Mesendoderm (in vitro differentiated cells): ENCODE measurements at regions not wholly inside any gene's neighbourhood (a gene's known extent, or its start where the extent isn't known, plus 50 kb on each side); places are given as distances from the start of the nearest gene placed in this dataset.

Experiments used
- DNase-seq: peaks from one replicate; pipeline ENCODE4 v3.0.0; 2013
- H2AK5ac ChIP-seq: 2 replicates; pipeline ENCODE4 v1.6.1; 2013; ENCODE audit warnings: low read length, inconsistent platforms
- H2BK120ac ChIP-seq: 2 replicates; pipeline ENCODE4 v1.6.1; 2013; ENCODE audit warnings: low read depth, mild to moderate bottlenecking, low read length, moderate library complexity, mixed read lengths
- H2BK15ac ChIP-seq: replicated peaks from 2 replicates; pipeline ENCODE4 v1.6.1; 2013; ENCODE audit warnings: low read depth, mild to moderate bottlenecking, moderate library complexity
- H2BK5ac ChIP-seq: 2 replicates; pipeline ENCODE4 v1.6.1; 2013; ENCODE audit warnings: low read length, inconsistent platforms
- H3K18ac ChIP-seq: 2 replicates; pipeline ENCODE4 v1.6.1; 2013; ENCODE audit warnings: mild to moderate bottlenecking, low read length, mixed read lengths
- H3K23ac ChIP-seq: one replicate; pipeline ENCODE4 v1.6.1; 2013; ENCODE audit warnings: low read length
- H3K27ac ChIP-seq: 2 replicates; pipeline ENCODE4 v1.5.1; 2013; ENCODE audit warnings: low read depth, mild to moderate bottlenecking, inconsistent platforms, low read length, moderate library complexity
- H3K27me3 ChIP-seq: 2 replicates; pipeline ENCODE4 v1.6.1; 2013; ENCODE audit warnings: low read length, control low read depth, mild to moderate bottlenecking, inconsistent platforms; ENCODE audit not compliant: insufficient read depth, poor library complexity
- H3K36me3 ChIP-seq: 2 replicates; pipeline ENCODE4 v1.6.1; 2013; ENCODE audit warnings: low read length, inconsistent platforms; ENCODE audit not compliant: control insufficient read depth, insufficient read depth
- H3K4ac ChIP-seq: one replicate; pipeline ENCODE4 v1.6.1; 2013; ENCODE audit warnings: low read depth, mild to moderate bottlenecking, low read length, moderate library complexity
- H3K4me1 ChIP-seq: 2 replicates; pipeline ENCODE4 v1.6.1; 2013; ENCODE audit warnings: low read depth, low read length, inconsistent platforms; ENCODE audit not compliant: control insufficient read depth
- H3K4me2 ChIP-seq: 2 replicates; pipeline ENCODE4 v1.6.1; 2013; ENCODE audit warnings: low read length
- H3K4me3 ChIP-seq: 2 replicates; pipeline ENCODE4 v1.5.1; 2013; ENCODE audit warnings: mild to moderate bottlenecking, low read length
- H3K56ac ChIP-seq: one replicate; pipeline ENCODE4 v1.6.1; 2013; ENCODE audit warnings: low read length
- H3K79me1 ChIP-seq: 2 replicates; pipeline ENCODE4 v1.6.1; 2013; ENCODE audit warnings: low read length, inconsistent platforms
- H3K79me2 ChIP-seq: 2 replicates; pipeline ENCODE4 v1.6.1; 2013; ENCODE audit warnings: mild to moderate bottlenecking, low read length; ENCODE audit not compliant: control insufficient read depth, insufficient read depth
- H3K9ac ChIP-seq: 2 replicates; pipeline ENCODE4 v1.6.1; 2013; ENCODE audit warnings: low read length, inconsistent platforms
- H4K5ac ChIP-seq: one replicate; pipeline ENCODE4 v1.6.1; 2013; ENCODE audit warnings: low read length
- H4K8ac ChIP-seq: one replicate; pipeline ENCODE4 v1.6.1; 2013; ENCODE audit warnings: low read depth, mild to moderate bottlenecking, control low read depth, low read length, moderate library complexity
- WGBS: extraction: QIAGEN DNeasy Blood & Tissue Kit; methylation state at CpG from one replicate; pipeline ENCODE4 v1.1.7; 2013; ENCODE audit warnings: low lambda C conversion rate, missing lambda C conversion rate; ENCODE audit not compliant: insufficient coverage; ENCODE audit errors: extremely low coverage; 5-methylcytosine and 5-hydroxymethylcytosine counted together

GRCh38 chr4:110371016-110371770 lies 104.8 kb upstream of the ENPEP start:
- Histone ChIP-seq H4K5ac (no peak overlapping the region), H3K56ac (no peak overlapping the region), H2BK15ac (no peak overlapping the region), H3K4ac (no peak overlapping the region), H3K79me1 (no peaks in the 10 kb centered on the region), H2BK5ac (no peak overlapping the region), H3K36me3 (no peaks in the 10 kb centered on the region), H3K27me3 (no peaks in the 10 kb centered on the region), H2AK5ac (no peak overlapping the region), H3K4me1 (no peaks in the 10 kb centered on the region), H3K9ac (no peak overlapping the region), H3K79me2 (no peaks in the 10 kb centered on the region), H3K27ac (no peak overlapping the region), H3K23ac (no peak overlapping the region), H3K18ac (no peak overlapping the region), H2BK120ac (no peak overlapping the region), H4K8ac (no peak overlapping the region), H3K4me3 (no peak overlapping the region), H3K4me2 (no peak overlapping the region)
- no peak for DNase-seq
- WGBS, result no CpG with 5 or more reads among the region's 4 CpGs

- no peak overlapping the region for H2BK5ac ChIP-seq
- no peak overlapping the region for H3K9ac ChIP-seq
- no peaks in the 10 kb centered on the region for H3K79me2 ChIP-seq
- no peak overlapping the region for H3K18ac ChIP-seq
- H2BK15ac ChIP-seq, result no peak overlapping the region
- H3K27me3 ChIP-seq, result no peaks in the 10 kb centered on the region
- H3K56ac ChIP-seq, result no peak overlapping the region
- no peak overlapping the region for H3K23ac ChIP-seq
- H3K4me2 ChIP-seq, result no peak overlapping the region
- no CpG with 5 or more reads among the region's 3 CpGs for WGBS
- no peak overlapping the region for H3K27ac ChIP-seq
- no peak overlapping the region for H4K5ac ChIP-seq
- no peak overlapping the region for H4K8ac ChIP-seq
- no peak overlapping the region for H2AK5ac ChIP-seq
- no peaks in the 10 kb centered on the region for H3K79me1 ChIP-seq
- H2BK120ac ChIP-seq, result no peak overlapping the region
- H3K4me3 ChIP-seq, result no peak overlapping the region
- peaks cover 2% of the 10 kb centered on the region for H3K4me1 ChIP-seq
- H3K36me3 ChIP-seq, result no peaks in the 10 kb centered on the region
- no peak overlapping the region for H3K4ac ChIP-seq
- DNase-seq, result no peak
These were observed 107.5 kb upstream of the ENPEP start for GRCh38 chr4:110368409-110368808.

GRCh38 chr4:110367156-110367555 lies 108.8 kb upstream of the ENPEP start:
- Histone ChIP-seq H3K79me1 (no peaks in the 10 kb centered on the region), H4K8ac (no peak overlapping the region), H3K4me2 (no peak overlapping the region), H3K27me3 (no peaks in the 10 kb centered on the region), H2AK5ac (no peak overlapping the region), H3K56ac (no peak overlapping the region), H3K36me3 (no peaks in the 10 kb centered on the region), H2BK5ac (no peak overlapping the region), H2BK15ac (no peak overlapping the region), H3K4ac (no peak overlapping the region), H3K4me3 (no peak overlapping the region), H4K5ac (no peak overlapping the region), H2BK120ac (no peak overlapping the region), H3K4me1 (peaks cover 2% of the 10 kb centered on the region), H3K23ac (no peak overlapping the region), H3K79me2 (no peaks in the 10 kb centered on the region), H3K27ac (no peak overlapping the region), H3K18ac (no peak overlapping the region), H3K9ac (no peak overlapping the region)
- WGBS, result no CpG with 5 or more reads among the region's 3 CpGs
- DNase-seq, result no peak

GRCh38 chr4:110365761-110366160 lies 110.2 kb upstream of the ENPEP start:
- no peak overlapping the region for H2BK120ac ChIP-seq
- DNase-seq, result no peak
- H3K4me1 ChIP-seq, result peaks cover 2% of the 10 kb centered on the region
- no peak overlapping the region for H2BK5ac ChIP-seq
- no peak overlapping the region for H3K4me3 ChIP-seq
- no peaks in the 10 kb centered on the region for H3K27me3 ChIP-seq
- H3K79me2 ChIP-seq, result no peaks in the 10 kb centered on the region
- H2AK5ac ChIP-seq, result no peak overlapping the region
- H2BK15ac ChIP-seq, result no peak overlapping the region
- H3K36me3 ChIP-seq, result no peaks in the 10 kb centered on the region
- H3K56ac ChIP-seq, result no peak overlapping the region
- no peak overlapping the region for H4K8ac ChIP-seq
- H3K4me2 ChIP-seq, result no peak overlapping the region
- no peak overlapping the region for H3K18ac ChIP-seq
- H3K79me1 ChIP-seq, result no peaks in the 10 kb centered on the region
- no CpG with 5 or more reads among the region's 1 CpG for WGBS
- H3K4ac ChIP-seq, result no peak overlapping the region
- no peak overlapping the region for H3K23ac ChIP-seq
- no peak overlapping the region for H4K5ac ChIP-seq
- no peak overlapping the region for H3K27ac ChIP-seq
- H3K9ac ChIP-seq, result no peak overlapping the region

- H3K4me3 ChIP-seq, result no peak overlapping the region
- no CpG with 5 or more reads among the region's 3 CpGs for WGBS
These were observed 110.9 kb upstream of the ENPEP start for GRCh38 chr4:110364911-110365520.

More at GRCh38 chr4:110364911-110365520, 110.9 kb upstream of the ENPEP start:
- H4K8ac ChIP-seq, result no peak overlapping the region
- no peak overlapping the region for H2AK5ac ChIP-seq
- no peak overlapping the region for H3K56ac ChIP-seq
- H3K23ac ChIP-seq, result no peak overlapping the region
- no peaks in the 10 kb centered on the region for H3K79me1 ChIP-seq
- DNase-seq, result no peak
- H2BK5ac ChIP-seq, result no peak overlapping the region
- H3K79me2 ChIP-seq, result no peaks in the 10 kb centered on the region
- H3K18ac ChIP-seq, result no peak overlapping the region
- peaks cover 2% of the 10 kb centered on the region for H3K4me1 ChIP-seq
- H2BK120ac ChIP-seq, result no peak overlapping the region
- H3K27me3 ChIP-seq, result no peaks in the 10 kb centered on the region
- no peak overlapping the region for H3K27ac ChIP-seq
- no peak overlapping the region for H4K5ac ChIP-seq
- H3K4me2 ChIP-seq, result no peak overlapping the region
- no peaks in the 10 kb centered on the region for H3K36me3 ChIP-seq
- H3K9ac ChIP-seq, result no peak overlapping the region
- no peak overlapping the region for H3K4ac ChIP-seq
- H2BK15ac ChIP-seq, result no peak overlapping the region
